ENCODE measurements at regions not wholly inside any gene's neighbourhood (a gene's known extent, or its start where the extent isn't known, plus 50 kb on each side); places are given as distances from the start of the nearest gene placed in this dataset.

DNA sequence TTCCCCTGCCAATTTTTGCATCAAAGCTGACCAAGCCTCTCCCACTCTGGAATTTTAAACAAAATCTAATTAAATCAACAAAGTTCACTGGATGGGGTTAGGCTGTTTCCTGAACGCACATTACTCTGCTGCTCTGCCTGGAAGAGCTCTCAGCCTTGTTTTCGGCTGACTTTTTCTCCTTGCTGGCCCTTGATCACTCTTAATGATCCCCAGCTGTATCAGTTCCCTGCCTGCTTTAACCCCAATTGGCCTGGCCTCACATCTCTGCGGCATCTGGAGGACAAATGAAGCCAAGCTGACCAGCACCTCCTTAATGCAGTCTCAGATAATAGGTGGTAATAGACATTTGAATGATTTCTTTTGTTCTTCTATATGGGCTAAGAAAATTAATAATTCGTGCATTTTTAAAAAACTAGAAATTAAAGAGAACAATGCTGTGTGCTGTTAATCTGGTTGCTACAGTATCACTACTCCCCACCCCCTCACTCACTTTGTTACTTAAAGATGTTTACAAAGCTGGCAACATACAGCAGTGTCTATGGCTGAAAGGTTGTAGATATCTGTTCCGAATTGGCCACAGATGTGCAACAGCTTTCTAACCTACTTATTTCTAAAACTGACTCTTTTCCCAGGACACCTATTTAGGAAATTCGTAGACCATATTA lies 415.2 kb upstream of the KCNH7 start:
- TF ChIP-seq, protein P1, sequence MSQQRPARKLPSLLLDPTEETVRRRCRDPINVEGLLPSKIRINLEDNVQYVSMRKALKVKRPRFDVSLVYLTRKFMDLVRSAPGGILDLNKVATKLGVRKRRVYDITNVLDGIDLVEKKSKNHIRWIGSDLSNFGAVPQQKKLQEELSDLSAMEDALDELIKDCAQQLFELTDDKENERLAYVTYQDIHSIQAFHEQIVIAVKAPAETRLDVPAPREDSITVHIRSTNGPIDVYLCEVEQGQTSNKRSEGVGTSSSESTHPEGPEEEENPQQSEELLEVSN (IDR thresholded peaks at IDR 0.05; ENCODE audit: borderline replicate concordance, low read depth): no peak
- TF ChIP-seq, protein P2, sequence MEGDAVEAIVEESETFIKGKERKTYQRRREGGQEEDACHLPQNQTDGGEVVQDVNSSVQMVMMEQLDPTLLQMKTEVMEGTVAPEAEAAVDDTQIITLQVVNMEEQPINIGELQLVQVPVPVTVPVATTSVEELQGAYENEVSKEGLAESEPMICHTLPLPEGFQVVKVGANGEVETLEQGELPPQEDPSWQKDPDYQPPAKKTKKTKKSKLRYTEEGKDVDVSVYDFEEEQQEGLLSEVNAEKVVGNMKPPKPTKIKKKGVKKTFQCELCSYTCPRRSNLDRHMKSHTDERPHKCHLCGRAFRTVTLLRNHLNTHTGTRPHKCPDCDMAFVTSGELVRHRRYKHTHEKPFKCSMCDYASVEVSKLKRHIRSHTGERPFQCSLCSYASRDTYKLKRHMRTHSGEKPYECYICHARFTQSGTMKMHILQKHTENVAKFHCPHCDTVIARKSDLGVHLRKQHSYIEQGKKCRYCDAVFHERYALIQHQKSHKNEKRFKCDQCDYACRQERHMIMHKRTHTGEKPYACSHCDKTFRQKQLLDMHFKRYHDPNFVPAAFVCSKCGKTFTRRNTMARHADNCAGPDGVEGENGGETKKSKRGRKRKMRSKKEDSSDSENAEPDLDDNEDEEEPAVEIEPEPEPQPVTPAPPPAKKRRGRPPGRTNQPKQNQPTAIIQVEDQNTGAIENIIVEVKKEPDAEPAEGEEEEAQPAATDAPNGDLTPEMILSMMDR (IDR thresholded peaks at IDR 0.05): no peak
- TF ChIP-seq CHD2 (IDR thresholded peaks at IDR 0.05; ENCODE audit: low read length, partially characterized antibody): no peak
- TF ChIP-seq, protein P3, sequence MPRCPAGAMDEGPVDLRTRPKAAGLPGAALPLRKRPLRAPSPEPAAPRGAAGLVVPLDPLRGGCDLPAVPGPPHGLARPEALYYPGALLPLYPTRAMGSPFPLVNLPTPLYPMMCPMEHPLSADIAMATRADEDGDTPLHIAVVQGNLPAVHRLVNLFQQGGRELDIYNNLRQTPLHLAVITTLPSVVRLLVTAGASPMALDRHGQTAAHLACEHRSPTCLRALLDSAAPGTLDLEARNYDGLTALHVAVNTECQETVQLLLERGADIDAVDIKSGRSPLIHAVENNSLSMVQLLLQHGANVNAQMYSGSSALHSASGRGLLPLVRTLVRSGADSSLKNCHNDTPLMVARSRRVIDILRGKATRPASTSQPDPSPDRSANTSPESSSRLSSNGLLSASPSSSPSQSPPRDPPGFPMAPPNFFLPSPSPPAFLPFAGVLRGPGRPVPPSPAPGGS (IDR thresholded peaks at IDR 0.05): no peak
- no peak for TF ChIP-seq POLR2A (IDR thresholded peaks at IDR 0.05; ENCODE audit: low read length)
- no peak for TF ChIP-seq FOSL2 (IDR thresholded peaks at IDR 0.05)
- TF ChIP-seq FOSL2 (CRISPR knock-in tag; IDR thresholded peaks at IDR 0.05): no peak
- no peak for TF ChIP-seq CEBPB (IDR thresholded peaks at IDR 0.05)
- no peak for TF ChIP-seq MYC (IDR thresholded peaks at IDR 0.05; ENCODE audit: borderline replicate concordance, low read length)
- TF ChIP-seq CHD4 (IDR thresholded peaks at IDR 0.05; ENCODE audit: borderline replicate concordance): no peak
- TF ChIP-seq, protein P4, sequence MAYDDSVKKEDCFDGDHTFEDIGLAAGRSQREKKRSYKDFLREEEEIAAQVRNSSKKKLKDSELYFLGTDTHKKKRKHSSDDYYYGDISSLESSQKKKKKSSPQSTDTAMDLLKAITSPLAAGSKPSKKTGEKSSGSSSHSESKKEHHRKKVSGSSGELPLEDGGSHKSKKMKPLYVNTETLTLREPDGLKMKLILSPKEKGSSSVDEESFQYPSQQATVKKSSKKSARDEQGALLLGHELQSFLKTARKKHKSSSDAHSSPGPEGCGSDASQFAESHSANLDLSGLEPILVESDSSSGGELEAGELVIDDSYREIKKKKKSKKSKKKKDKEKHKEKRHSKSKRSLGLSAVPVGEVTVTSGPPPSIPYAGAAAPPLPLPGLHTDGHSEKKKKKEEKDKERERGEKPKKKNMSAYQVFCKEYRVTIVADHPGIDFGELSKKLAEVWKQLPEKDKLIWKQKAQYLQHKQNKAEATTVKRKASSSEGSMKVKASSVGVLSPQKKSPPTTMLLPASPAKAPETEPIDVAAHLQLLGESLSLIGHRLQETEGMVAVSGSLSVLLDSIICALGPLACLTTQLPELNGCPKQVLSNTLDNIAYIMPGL (CRISPR knock-in tag; IDR thresholded peaks at IDR 0.05; ENCODE audit: borderline replicate concordance): no peak
- no peak for TF ChIP-seq PHF8 (IDR thresholded peaks at IDR 0.05; ENCODE audit: borderline replicate concordance, low read depth)
- no peak for TF ChIP-seq POLR2AphosphoS2 (conservative IDR thresholded peaks at IDR 0.05; ENCODE audit: low read length)
- TF ChIP-seq RAD21 (conservative IDR thresholded peaks at IDR 0.05 in 1 of 2, IDR thresholded peaks at IDR 0.05 in 1 of 2): no peak

All from A549 (cell line).